ENCODE measurements at regions not wholly inside any gene's neighbourhood (a gene's known extent, or its start where the extent isn't known, plus 50 kb on each side); places are given as distances from the start of the nearest gene placed in this dataset.

DNA sequence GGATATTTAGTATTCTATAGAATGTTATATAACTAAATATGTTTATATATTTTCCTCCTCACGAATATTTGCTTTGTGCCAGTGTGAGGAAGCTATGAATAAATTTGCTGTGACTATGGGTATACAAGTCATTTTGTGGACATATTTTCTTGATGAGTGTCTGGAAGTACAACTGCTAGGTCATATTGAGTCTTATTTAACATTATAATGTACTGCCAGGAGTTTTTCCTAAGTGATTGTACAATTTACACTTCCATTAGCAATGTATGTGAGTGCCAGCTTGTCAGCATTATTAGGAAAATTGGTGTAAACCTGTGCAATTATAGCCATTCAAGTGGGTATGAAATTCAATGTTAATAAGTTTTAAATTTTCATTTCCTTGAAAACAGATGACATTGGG lies 1328.9 kb upstream of the TMEFF2 start:
- no peak overlapping the region for H3K9ac ChIP-seq (ENCODE audit: low read length)

DNA sequence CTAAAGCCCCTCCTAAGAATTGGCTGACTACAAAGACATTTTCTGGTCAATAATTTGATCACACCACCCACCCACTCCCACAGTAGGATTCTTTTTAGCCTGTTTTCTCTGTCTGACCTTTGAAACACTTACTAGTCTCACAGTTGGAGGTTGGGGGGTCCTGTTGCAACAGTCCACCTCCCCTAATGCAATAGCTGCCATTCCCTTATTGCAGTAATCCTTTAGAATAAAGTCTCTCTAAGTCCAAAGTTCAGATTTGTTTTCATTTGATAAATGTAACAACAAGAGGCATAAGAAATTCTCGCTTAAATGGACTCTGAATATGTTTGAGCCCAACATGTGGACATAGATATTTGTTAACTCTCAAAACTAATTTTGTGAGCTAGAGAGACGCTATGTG lies 1326.8 kb upstream of the TMEFF2 start:
- Histone ChIP-seq H3K4me3 (ENCODE audit: low read length) (no peak overlapping the region), H3K9me3 (ENCODE audit: insufficient read depth, low read length) (no peaks in the 10 kb centered on the region), H3K27me3 (ENCODE audit: low read depth, low read length) (no peaks in the 10 kb centered on the region), H3K79me2 (ENCODE audit: low read length) (no peaks in the 10 kb centered on the region), H3K36me3 (replicated peaks; ENCODE audit: low read depth, low read length) (no peaks in the 10 kb centered on the region), H3K27ac (ENCODE audit: low read length) (no peak overlapping the region), H2AFZ (ENCODE audit: low read depth, low read length) (no peak overlapping the region), H3K4me1 (ENCODE audit: low read length) (no peaks in the 10 kb centered on the region), H4K20me1 (ENCODE audit: insufficient read depth, low read length) (no peaks in the 10 kb centered on the region), H3K4me2 (ENCODE audit: low read length) (no peak overlapping the region), H3K9ac (ENCODE audit: low read length) (no peak overlapping the region)
- TF ChIP-seq, protein P1, sequence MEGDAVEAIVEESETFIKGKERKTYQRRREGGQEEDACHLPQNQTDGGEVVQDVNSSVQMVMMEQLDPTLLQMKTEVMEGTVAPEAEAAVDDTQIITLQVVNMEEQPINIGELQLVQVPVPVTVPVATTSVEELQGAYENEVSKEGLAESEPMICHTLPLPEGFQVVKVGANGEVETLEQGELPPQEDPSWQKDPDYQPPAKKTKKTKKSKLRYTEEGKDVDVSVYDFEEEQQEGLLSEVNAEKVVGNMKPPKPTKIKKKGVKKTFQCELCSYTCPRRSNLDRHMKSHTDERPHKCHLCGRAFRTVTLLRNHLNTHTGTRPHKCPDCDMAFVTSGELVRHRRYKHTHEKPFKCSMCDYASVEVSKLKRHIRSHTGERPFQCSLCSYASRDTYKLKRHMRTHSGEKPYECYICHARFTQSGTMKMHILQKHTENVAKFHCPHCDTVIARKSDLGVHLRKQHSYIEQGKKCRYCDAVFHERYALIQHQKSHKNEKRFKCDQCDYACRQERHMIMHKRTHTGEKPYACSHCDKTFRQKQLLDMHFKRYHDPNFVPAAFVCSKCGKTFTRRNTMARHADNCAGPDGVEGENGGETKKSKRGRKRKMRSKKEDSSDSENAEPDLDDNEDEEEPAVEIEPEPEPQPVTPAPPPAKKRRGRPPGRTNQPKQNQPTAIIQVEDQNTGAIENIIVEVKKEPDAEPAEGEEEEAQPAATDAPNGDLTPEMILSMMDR (IDR thresholded peaks at IDR 0.05; ENCODE audit: low read depth, low read length) = no peak
- TF ChIP-seq EZH2phosphoT487 (IDR thresholded peaks at IDR 0.05; ENCODE audit: low read depth) = no peak

More for the DNA sequence above, 1328.9 kb upstream of the TMEFF2 start:
- H2AFZ ChIP-seq (ENCODE audit: low read depth, low read length) = no peak overlapping the region
- H3K27ac ChIP-seq (ENCODE audit: low read length) = no peak overlapping the region
- H3K4me3 ChIP-seq (ENCODE audit: low read length) = no peak overlapping the region
- H3K27me3 ChIP-seq (ENCODE audit: low read depth, low read length) = no peaks in the 10 kb centered on the region
- no peaks in the 10 kb centered on the region for H3K9me3 ChIP-seq (ENCODE audit: insufficient read depth, low read length)
- no peaks in the 10 kb centered on the region for H3K79me2 ChIP-seq (ENCODE audit: low read length)
- H3K4me2 ChIP-seq (ENCODE audit: low read length) = no peak overlapping the region
- TF ChIP-seq, protein P1 (IDR thresholded peaks at IDR 0.05; ENCODE audit: low read depth, low read length) = no peak
- TF ChIP-seq EZH2phosphoT487 (IDR thresholded peaks at IDR 0.05; ENCODE audit: low read depth) = no peak
- H4K20me1 ChIP-seq (ENCODE audit: insufficient read depth, low read length) = no peaks in the 10 kb centered on the region
- no peaks in the 10 kb centered on the region for H3K36me3 ChIP-seq (replicated peaks; ENCODE audit: low read depth, low read length)
- no peaks in the 10 kb centered on the region for H3K4me1 ChIP-seq (ENCODE audit: low read length)

DNA sequence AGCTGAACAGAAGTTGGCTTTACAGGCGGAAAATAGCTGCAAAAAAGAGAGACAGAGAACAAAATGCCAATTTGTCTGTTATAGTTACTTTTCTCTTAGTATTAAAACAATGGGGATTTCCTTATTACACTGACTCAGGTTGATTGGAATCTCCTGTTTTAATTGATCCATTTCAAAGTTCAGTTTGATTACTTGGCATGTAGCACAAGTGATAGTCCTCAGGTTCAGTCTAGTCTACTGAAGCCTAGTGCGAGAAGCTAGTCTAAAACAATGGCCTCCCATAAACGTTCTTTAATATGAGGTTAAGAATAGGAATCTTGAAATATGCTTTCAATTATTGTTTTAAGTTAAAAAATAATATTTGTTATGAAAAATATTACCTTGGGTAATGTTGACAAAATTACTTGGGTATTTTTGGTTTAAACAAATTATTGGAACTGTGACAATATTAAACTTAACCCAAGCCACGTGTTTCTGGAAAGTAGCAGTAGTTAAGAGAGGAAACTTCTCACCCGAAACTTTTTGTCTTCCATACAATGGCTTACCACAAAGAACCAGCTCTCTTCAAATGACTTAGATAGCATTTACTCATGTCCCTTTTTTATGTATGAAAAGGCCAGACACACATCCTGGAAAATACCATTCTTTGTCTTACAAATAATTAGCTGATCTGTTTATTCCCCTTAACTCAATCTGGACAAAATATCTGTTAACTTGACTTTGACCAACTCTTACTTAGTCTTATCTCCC lies 1326.2 kb upstream of the TMEFF2 start:
- Histone ChIP-seq H3K9ac (ENCODE audit: low read length) (no peak overlapping the region), H3K4me1 (ENCODE audit: low read length) (no peaks in the 10 kb centered on the region), H3K27me3 (ENCODE audit: low read depth, low read length) (no peaks in the 10 kb centered on the region), H4K20me1 (ENCODE audit: insufficient read depth, low read length) (no peaks in the 10 kb centered on the region), H2AFZ (ENCODE audit: low read depth, low read length) (no peak overlapping the region), H3K4me2 (ENCODE audit: low read length) (no peak overlapping the region), H3K27ac (ENCODE audit: low read length) (no peak overlapping the region), H3K36me3 (replicated peaks; ENCODE audit: low read depth, low read length) (no peaks in the 10 kb centered on the region), H3K4me3 (ENCODE audit: low read length) (no peak overlapping the region), H3K9me3 (ENCODE audit: insufficient read depth, low read length) (no peaks in the 10 kb centered on the region), H3K79me2 (ENCODE audit: low read length) (no peaks in the 10 kb centered on the region)
- TF ChIP-seq, protein P1 (IDR thresholded peaks at IDR 0.05; ENCODE audit: low read depth, low read length) = no peak
- no peak for TF ChIP-seq EZH2phosphoT487 (IDR thresholded peaks at IDR 0.05; ENCODE audit: low read depth)

DNA sequence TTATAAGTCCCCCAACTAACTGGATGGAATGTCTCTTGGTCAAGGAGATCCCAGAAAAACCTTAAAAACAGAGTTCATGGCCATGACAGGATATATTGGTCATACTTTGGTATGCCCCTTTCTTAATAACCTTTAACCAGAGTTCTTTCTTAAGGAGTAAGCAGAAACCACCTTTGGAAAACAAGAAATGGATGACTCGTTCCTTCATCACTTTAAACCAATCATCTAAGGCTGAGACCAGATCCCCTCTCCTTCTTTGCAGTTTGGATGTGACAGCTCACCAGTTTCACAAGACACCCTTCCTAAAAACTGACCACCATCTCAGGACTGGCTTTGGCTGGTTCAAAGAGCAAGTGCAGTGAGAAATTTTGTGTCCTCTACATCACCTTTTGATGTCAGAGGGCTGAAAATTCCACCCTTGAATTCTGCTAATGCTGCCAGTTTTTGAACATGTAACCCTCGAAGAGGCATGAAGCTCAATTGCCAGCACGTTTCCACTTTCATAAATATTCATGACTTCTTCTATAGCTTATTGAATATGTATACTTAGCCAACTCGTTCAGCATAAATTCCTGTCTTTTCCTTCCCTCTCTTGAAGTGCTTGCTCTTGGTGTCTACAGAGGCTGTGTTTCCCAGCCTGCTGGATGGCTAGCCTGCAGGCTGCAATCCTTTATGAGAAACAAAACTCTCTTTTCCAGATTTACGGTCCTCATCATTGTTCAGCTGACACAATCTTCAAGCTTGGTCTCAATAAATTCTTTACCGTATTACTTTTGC lies 1323.5 kb upstream of the TMEFF2 start:
- Histone ChIP-seq H3K27ac (ENCODE audit: low read length) (no peak overlapping the region), H3K4me2 (ENCODE audit: low read length) (no peak overlapping the region), H3K36me3 (replicated peaks; ENCODE audit: low read depth, low read length) (no peaks in the 10 kb centered on the region), H3K79me2 (ENCODE audit: low read length) (no peaks in the 10 kb centered on the region), H3K4me3 (ENCODE audit: low read length) (no peak overlapping the region), H3K9me3 (ENCODE audit: insufficient read depth, low read length) (no peaks in the 10 kb centered on the region), H3K4me1 (ENCODE audit: low read length) (no peaks in the 10 kb centered on the region), H3K27me3 (ENCODE audit: low read depth, low read length) (no peaks in the 10 kb centered on the region), H4K20me1 (ENCODE audit: insufficient read depth, low read length) (no peaks in the 10 kb centered on the region), H2AFZ (ENCODE audit: low read depth, low read length) (no peak overlapping the region), H3K9ac (ENCODE audit: low read length) (no peak overlapping the region)
- no peak for TF ChIP-seq EZH2phosphoT487 (IDR thresholded peaks at IDR 0.05; ENCODE audit: low read depth)
